Epithelial cell of proximal tubule (primary cell): ENCODE measurements at regions not wholly inside any gene's neighbourhood (a gene's known extent, or its start where the extent isn't known, plus 50 kb on each side); places are given as distances from the start of the nearest gene placed in this dataset.

Experiments used
- DNase-seq: peaks from one replicate; pipeline ENCODE4 v3.0.0-alpha.2; 2011; ENCODE audit warnings: low read depth
- H3K4me3 ChIP-seq: 2 replicates; pipeline ENCODE4 v1.5.1; 2011; ENCODE audit warnings: low read depth, mild to moderate bottlenecking, low read length
- TF ChIP-seq, protein P1 (sequence below): conservative IDR thresholded peaks from 2 replicates; pipeline ENCODE4 v1.5.1; 2012; ENCODE audit warnings: low read depth, mild to moderate bottlenecking, low read length

DNA sequence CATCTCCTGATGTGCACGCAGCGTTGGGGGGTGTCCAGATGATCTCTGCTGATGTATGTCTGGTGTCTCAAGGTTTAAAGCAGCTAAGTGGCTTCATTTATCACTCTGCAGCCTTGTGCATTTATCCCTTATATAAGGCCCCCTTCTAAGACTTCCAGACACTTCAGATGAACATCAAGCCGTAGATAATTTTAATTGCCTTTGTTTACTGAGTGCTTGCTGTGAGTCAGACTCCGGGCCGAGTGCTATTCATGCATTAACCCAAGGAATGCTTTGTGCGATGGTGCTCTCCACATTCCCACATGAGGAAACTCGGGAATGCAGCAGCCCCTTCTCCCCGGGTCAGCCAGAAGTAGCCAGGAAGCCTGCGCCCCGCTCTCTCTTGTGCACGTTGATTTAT, 328.6 kb upstream of the COBL start:
- TF ChIP-seq, protein P1, sequence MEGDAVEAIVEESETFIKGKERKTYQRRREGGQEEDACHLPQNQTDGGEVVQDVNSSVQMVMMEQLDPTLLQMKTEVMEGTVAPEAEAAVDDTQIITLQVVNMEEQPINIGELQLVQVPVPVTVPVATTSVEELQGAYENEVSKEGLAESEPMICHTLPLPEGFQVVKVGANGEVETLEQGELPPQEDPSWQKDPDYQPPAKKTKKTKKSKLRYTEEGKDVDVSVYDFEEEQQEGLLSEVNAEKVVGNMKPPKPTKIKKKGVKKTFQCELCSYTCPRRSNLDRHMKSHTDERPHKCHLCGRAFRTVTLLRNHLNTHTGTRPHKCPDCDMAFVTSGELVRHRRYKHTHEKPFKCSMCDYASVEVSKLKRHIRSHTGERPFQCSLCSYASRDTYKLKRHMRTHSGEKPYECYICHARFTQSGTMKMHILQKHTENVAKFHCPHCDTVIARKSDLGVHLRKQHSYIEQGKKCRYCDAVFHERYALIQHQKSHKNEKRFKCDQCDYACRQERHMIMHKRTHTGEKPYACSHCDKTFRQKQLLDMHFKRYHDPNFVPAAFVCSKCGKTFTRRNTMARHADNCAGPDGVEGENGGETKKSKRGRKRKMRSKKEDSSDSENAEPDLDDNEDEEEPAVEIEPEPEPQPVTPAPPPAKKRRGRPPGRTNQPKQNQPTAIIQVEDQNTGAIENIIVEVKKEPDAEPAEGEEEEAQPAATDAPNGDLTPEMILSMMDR, result no peak
- no peak overlapping the region for H3K4me3 ChIP-seq
- DNase-seq, result no peak

DNA sequence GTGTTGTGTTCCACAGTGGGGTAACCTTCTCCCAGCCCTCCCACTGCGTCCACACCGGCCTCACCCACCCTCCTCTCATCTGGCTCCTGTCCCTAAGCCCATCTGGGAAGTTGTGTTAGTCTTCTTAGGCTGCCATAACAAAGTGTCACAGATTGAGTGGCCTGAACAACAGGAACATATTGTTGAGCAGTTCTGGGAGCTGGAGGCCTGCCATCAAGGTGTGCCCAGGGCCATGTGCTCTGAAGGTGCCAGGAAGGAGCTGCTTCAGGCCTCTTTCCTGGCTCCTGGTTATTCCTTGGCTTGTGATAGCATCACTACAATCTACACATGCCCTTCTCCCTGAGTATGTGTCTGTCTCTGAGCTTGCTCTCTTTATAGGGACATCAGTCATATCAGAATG, 327.6 kb upstream of the COBL start:
- no peak overlapping the region for H3K4me3 ChIP-seq
- no peak for DNase-seq
- TF ChIP-seq, protein P1, result no peak

DNA sequence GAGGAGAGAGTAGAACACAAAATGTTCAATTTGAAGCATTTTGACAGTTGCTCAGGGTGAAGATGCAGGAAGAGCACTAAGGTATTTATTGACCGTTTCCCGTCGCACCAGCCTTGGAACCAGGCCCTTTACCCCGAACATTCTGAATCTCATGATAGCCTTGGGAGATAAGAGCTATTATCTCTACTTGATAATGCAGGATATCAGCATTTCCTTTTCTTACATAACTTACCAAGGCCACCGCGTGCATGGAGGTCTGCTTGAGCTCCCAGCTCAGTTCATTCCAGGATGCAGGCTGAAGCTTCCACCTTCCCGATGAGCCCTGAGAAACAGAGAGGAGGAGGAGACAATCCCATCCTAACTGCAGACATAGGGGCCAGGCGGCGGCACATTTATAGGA, 324.2 kb upstream of the COBL start:
- no peak overlapping the region for H3K4me3 ChIP-seq

DNA sequence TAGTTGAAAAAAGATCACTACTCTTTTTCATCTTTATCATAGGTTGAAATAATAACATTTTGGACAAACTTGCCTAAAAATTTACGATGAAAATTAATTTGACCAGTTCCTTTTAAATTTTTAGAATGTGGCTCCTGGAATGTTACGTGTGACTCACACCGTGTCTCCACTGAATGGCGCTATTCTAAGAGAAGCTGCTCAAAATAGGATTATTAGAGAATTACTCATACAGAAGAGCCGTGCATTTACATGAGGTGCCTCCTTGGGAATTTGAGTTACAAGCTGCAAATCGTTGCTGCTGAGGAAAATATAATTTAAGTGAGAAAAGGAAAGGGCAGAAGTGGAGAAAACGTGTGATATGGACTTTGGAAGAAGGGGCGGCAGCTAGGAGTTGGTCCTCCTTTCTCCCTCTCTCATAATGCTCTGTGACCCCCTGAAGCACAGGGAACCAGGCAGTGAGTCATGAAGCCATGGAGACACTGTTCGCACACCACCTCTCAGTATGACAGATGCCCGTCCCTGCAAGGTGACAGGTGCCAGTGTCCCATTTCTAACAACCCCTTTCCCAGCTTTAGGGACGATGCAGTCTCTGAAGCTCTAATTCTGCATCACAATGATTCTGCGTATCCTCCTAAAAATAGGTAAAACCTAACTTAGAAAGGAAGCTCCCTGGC, 323.2 kb upstream of the COBL start:
- no peak for DNase-seq

More for the DNA sequence above, 324.2 kb upstream of the COBL start:
- TF ChIP-seq, protein P1, result no peak
- no peak for DNase-seq

DNA sequence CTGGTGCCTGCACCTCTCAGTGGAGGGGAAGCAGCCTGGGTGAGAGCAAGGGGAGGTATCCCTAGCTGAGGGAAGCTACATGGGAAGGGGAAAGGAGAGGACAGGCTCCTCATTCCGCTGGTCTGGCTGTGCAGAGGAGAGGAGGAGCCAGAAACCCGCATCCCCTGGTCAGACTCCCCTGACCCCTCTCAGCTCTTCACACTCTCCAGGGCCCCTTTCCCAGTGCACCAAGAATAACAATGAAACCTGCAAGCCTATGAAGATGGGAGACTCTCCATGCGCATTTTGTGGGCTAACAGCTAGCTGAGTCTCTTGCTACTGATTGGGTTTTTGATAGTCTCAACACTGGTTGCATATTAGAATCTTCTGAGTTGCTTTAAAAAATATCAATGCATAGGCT, 319.9 kb upstream of the COBL start:
- DNase-seq, result no peak
- TF ChIP-seq, protein P1, result no peak
- no peak overlapping the region for H3K4me3 ChIP-seq

More for the DNA sequence above, 323.2 kb upstream of the COBL start:
- TF ChIP-seq, protein P1, result no peak
- H3K4me3 ChIP-seq, result no peak overlapping the region

DNA sequence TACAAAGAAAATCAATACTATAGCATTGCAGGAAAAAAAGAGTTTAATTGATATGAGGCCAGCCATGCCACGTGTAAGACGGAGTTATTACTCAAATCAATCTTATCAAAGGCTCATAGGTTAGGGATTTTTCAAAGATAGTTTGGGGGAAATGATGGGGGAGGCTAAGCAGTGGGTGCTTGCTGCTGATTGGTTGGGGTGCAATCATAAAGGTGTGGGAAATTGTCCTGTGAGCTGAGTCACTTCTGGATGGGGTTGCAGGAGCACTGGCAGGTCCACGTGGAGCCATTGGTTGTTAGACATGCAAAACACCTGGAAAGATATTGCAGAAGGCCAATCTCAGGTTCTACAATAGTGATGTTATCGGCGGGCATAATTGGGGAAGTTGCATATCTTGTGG, 319.2 kb upstream of the COBL start:
- TF ChIP-seq, protein P1, result no peak

DNA sequence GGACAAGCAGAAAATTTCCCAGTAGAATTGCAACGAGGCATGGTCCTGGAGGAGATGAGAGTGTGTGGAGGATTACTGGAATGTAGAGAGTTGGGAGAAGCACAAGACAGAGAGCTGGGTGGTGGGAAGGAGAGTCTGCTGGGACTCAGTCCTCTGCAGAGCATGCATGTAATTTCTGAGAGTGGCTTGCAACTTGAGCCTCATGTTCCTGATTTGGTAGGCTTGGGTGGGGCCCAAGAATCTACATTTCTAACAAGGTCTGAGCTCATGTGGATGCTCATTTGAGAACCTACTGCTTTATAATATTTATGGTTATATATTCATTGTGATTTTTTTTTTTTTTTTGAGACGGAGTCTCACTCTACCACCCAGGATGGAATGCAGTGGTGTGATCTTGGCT, 317.9 kb upstream of the COBL start:
- H3K4me3 ChIP-seq, result no peak overlapping the region
- DNase-seq, result no peak
- TF ChIP-seq, protein P1, result no peak

More for the DNA sequence above, 319.2 kb upstream of the COBL start:
- DNase-seq, result no peak
- no peak overlapping the region for H3K4me3 ChIP-seq
